Gastroesophageal sphincter (tissue), 3 donors: ENCODE measurements at regions not wholly inside any gene's neighbourhood (a gene's known extent, or its start where the extent isn't known, plus 50 kb on each side); places are given as distances from the start of the nearest gene placed in this dataset.

Experiments
- EP300 ChIP-seq: sonication (generic); formaldehyde crosslinking; IDR thresholded peaks from one replicate; pipeline ENCODE4 v1.6.1; 2017; ENCODE audit warnings: antibody characterized with exemption, mild to moderate bottlenecking
- POLR2A ChIP-seq, 2 donors: fragments of 450-650 bp; IDR thresholded peaks; one replicate each; pipeline ENCODE4 v1.6.1; 2017; ENCODE audit warnings: antibody characterized with exemption in 2 of 2, mild to moderate bottlenecking in 2 of 2, moderate library complexity in 1 of 2
- POLR2AphosphoS5 ChIP-seq: sonication (generic); formaldehyde crosslinking; IDR thresholded peaks from one replicate; pipeline ENCODE4 v1.6.1; 2017; ENCODE audit warnings: antibody characterized with exemption
- TF ChIP-seq, protein P1 (sequence below), 4 experiments: fragments of 200-600 bp in 2 of 4; fragments of 450-650 bp in 2 of 4; sonication (generic) in 1 of 4; IDR thresholded peaks; one replicate each; pipeline ENCODE4 v1.5.1; 2017 to 2019; ENCODE audit warnings: antibody characterized with exemption in 4 of 4, mild to moderate bottlenecking in 2 of 4, moderate library complexity in 2 of 4

DNA sequence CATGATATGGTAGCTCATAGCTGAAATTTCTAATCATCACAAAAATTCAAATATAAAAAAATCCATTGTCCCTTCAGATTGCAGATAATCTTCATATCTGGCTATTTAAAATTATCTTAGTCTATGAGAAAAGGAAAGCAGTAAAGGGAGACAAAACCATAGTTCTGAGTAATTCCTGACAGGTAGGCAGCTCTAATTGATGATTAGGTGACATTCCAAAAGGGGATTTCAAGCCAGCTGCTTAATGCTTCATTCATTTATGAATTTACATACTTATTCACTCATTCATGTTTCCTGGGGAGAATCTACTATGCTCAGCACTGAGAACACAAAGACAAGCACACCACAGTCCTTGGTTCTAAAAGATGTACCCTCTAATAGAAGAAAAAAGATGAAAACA is 437.1 kb downstream of the COL12A1 start:
- TF ChIP-seq, protein P1, sequence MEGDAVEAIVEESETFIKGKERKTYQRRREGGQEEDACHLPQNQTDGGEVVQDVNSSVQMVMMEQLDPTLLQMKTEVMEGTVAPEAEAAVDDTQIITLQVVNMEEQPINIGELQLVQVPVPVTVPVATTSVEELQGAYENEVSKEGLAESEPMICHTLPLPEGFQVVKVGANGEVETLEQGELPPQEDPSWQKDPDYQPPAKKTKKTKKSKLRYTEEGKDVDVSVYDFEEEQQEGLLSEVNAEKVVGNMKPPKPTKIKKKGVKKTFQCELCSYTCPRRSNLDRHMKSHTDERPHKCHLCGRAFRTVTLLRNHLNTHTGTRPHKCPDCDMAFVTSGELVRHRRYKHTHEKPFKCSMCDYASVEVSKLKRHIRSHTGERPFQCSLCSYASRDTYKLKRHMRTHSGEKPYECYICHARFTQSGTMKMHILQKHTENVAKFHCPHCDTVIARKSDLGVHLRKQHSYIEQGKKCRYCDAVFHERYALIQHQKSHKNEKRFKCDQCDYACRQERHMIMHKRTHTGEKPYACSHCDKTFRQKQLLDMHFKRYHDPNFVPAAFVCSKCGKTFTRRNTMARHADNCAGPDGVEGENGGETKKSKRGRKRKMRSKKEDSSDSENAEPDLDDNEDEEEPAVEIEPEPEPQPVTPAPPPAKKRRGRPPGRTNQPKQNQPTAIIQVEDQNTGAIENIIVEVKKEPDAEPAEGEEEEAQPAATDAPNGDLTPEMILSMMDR (IDR thresholded peaks at IDR 0.05): no peak
- TF ChIP-seq EP300: no peak
- TF ChIP-seq POLR2A (IDR thresholded peaks at IDR 0.05): no peak
- TF ChIP-seq POLR2AphosphoS5: no peak
